Fibroblast of lung (primary cell): ENCODE measurements at regions not wholly inside any gene's neighbourhood (a gene's known extent, or its start where the extent isn't known, plus 50 kb on each side); places are given as distances from the start of the nearest gene placed in this dataset.

Experiments used
- CTCF ChIP-seq, 2 donors: IDR thresholded peaks in 1 of 2; conservative IDR thresholded peaks in 1 of 2; 1 replicate in 1 of 2; 2 replicates in 1 of 2; pipeline ENCODE4 v1.5.1; 2011 to 2012; ENCODE audit warnings: low read length in 2 of 2, control low read depth in 1 of 2, inconsistent platforms in 1 of 2, low read depth in 1 of 2, mild to moderate bottlenecking in 1 of 2
- EZH2 ChIP-seq: IDR thresholded peaks from 2 replicates; pipeline ENCODE4 v1.5.1; 2012; ENCODE audit warnings: low read length, control low read depth, mild to moderate bottlenecking; ENCODE audit errors: missing control alignments

GRCh38 chr1:192880231-192880630, 71.4 kb downstream of the RGS2 start:
- TF ChIP-seq CTCF (conservative IDR thresholded peaks at IDR 0.05 in 1 of 2, IDR thresholded peaks at IDR 0.05 in 1 of 2; ENCODE audit: low read depth in 1 of 2, low read length in 2 of 2) (no peak), EZH2 (no peak)
